GM18520 (cell line): ENCODE measurements at regions not wholly inside any gene's neighbourhood (a gene's known extent, or its start where the extent isn't known, plus 50 kb on each side); places are given as distances from the start of the nearest gene placed in this dataset.

Experiments
- ATAC-seq: cut with Tn5 transposase; IDR thresholded peaks from one replicate; pipeline ENCODE4 v1.9.1; 2021; ENCODE audit not compliant: unreplicated experiment

DNA sequence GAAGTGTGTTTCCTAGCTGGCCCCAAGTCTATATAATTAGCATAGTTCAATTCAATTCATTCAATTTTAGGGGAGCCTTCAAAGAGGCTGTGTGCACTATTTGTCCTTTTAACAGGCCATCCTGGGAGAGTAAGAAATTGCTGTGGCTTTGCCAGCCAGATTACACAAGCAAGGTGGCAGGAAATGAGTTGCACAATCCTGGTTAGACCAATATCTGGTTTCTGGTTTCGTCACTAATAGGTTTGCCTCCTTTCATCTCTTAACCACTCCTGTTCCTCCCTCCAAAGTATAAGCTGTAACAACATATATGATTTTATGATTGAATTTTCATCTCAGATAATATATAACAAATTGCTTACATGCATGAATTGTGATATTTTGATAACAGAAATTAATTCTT is 84.1 kb upstream of the NEGR1 start:
- ATAC-seq = no peak

DNA sequence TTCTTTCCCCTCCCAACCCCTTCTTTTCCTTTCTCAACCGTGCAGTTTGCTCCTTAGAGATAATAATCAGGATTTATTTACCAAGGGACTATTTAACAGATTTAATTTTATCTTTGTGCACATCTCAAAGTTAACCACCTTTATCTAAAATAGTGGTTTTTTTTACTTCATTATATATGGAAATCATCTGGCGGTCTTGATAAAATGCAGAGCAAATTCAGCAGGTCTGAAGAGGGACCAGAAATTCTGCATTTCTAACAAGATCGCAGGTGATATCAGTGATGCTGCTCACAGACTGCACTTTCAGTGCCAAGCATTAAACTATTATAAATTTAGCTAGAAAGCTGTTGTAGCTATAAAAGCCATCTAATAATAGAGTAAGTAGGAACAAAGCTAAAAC is 83.4 kb upstream of the NEGR1 start:
- no peak for ATAC-seq

DNA sequence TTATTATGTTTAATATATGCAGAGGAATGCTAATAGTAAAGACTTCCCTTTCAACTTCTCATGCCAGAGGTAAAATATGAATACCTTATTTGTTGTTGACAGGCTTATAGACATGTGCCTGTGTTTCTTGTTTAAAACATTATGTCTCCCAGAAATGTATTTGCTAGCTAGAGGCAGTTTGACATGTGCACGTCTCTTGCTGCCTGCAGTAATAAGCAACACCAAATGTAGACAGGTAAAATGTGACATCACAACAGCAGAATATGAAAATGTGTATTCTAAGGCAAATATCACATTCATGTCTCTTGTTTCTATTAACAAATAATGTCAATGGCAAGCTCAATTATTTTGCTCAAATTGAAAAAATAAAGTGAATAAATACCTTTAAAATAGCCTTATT is 80.2 kb upstream of the NEGR1 start:
- ATAC-seq = no peak

DNA sequence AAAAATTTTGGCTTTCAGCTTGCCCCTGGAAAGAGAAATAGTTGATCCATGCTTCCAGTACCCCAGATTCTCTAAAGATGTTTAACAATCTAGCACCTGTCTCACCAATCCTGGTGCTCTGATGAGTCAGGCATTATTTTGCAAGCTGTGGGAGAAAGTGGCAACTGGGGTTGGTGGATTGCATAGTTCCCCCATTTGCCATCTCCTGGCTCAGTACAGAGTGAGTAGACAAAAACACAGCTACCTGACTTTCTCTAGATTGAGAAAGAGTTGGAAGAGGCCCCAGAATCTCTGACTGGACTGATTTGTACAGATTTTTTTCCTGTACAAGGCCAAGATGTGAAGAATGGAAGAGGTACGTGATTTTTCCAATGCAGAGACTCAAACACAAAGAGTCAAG is 75.1 kb upstream of the NEGR1 start:
- ATAC-seq = no peak

DNA sequence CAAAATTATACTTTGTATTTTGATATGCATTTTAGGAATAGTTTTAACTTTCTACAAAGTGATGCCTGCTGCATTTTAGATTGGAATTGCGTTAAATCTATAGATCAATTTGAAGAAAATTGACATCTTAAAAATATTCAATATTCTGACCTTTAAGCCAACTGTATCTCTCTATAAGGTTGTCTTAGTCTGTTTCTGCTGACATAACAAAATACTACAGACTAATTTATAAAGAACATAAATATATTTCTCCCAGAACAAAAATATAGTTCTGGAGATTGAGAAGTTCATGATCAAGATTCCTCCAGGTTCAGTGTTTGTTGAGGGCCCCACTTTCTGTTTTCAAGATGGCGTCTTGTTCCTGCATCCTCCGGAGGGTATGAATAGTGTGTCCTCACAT is 73.6 kb upstream of the NEGR1 start:
- ATAC-seq = no peak

DNA sequence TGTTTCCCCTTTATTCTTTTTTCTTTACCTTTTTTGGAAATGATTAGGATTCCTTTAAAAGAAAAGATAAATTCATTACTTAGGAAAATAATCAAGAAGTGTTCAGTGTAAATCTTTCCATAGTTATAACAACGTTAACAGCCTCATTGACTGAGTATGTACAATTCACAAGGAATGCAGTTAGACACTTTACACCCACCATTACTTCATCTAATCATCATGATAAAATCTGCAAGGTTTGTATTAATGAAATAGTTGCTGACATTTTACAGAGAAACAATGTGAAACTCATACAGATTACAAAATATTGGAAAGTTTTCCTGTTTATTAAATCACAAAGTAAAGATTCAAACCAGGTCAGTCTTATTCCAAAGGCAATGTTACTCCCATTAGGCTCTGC is 59.3 kb upstream of the NEGR1 start:
- no peak for ATAC-seq

DNA sequence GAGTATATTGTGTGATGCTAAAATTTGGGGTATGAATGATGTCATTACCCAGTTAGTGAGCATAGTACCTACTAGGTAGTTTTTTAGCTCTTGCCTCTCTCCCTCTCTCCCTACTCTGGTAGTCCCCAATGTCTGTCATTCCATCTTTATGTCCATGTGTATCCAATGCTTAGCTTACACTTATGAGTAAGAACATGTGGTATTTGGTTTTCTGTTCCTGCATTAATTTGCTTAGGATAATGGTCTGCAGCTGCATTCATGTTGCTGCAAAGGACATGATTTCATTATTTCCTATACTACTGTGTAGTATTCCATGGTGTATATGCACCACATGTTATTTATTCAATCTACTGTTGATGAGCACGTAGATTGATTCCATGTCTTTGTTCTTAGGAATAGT is 54.4 kb upstream of the NEGR1 start:
- ATAC-seq = no peak
